GM12873 (cell line): ENCODE measurements at regions not wholly inside any gene's neighbourhood (a gene's known extent, or its start where the extent isn't known, plus 50 kb on each side); places are given as distances from the start of the nearest gene placed in this dataset.

ENCODE experiments used
- TF ChIP-seq, protein P1 (sequence below): IDR thresholded peaks from 2 replicates; pipeline ENCODE4 v1.5.1; 2012; ENCODE audit warnings: low read depth, mild to moderate bottlenecking, moderate library complexity, low read length, control low read depth; ENCODE audit not compliant: insufficient read depth; ENCODE audit errors: missing control alignments

DNA sequence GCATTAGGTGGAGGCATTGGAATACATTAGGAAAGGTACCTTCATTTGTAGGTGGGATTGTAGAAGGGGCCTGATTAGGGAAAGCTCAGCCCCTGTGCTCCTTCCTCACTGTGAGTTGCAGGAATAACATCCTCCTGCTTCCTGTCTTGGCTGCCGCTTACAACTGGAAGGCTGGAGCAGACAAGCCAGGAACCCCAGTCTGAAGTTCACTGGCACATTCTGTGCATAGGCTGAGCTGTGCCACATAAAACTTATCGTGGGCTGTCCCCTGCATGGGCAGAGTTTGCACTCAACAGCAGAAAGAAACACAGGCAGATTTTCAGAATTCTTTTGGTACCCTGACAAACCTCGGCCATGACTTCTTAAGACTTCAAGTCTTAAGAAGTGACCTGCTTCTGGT is 200.1 kb downstream of the SALL1 start:
- TF ChIP-seq, protein P1, sequence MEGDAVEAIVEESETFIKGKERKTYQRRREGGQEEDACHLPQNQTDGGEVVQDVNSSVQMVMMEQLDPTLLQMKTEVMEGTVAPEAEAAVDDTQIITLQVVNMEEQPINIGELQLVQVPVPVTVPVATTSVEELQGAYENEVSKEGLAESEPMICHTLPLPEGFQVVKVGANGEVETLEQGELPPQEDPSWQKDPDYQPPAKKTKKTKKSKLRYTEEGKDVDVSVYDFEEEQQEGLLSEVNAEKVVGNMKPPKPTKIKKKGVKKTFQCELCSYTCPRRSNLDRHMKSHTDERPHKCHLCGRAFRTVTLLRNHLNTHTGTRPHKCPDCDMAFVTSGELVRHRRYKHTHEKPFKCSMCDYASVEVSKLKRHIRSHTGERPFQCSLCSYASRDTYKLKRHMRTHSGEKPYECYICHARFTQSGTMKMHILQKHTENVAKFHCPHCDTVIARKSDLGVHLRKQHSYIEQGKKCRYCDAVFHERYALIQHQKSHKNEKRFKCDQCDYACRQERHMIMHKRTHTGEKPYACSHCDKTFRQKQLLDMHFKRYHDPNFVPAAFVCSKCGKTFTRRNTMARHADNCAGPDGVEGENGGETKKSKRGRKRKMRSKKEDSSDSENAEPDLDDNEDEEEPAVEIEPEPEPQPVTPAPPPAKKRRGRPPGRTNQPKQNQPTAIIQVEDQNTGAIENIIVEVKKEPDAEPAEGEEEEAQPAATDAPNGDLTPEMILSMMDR = no peak

DNA sequence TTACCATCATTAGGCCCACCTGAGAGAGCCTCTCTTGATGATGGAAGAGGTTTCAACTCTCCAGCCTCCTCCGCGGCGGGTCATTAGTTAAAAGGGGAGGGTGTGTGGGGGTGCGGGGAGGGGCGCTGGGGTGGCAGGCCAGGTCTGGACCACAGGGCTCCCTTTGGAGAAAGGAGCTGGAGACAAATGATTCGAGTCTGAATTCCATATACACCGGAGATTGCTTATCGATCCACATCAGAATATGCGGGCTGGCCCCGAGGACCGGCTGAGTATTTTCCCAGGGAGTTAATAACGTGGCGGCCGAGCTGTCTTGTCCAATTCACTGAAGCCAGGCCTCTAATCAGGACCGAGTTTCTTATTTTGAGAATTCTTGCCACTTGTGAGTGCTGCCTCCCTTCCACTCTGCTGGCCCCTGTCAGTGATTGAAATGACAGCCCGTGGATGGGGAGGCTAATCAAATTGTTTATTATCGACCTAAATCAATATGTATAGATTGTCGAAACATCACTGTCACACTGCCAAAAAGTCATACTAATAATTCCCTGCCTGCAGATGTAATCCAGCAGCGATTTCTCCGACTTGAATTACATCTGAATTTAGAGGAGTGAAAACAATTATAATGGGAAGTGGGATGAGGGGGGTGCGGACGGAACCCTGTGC is 202.7 kb downstream of the SALL1 start:
- TF ChIP-seq, protein P1 = no peak

DNA sequence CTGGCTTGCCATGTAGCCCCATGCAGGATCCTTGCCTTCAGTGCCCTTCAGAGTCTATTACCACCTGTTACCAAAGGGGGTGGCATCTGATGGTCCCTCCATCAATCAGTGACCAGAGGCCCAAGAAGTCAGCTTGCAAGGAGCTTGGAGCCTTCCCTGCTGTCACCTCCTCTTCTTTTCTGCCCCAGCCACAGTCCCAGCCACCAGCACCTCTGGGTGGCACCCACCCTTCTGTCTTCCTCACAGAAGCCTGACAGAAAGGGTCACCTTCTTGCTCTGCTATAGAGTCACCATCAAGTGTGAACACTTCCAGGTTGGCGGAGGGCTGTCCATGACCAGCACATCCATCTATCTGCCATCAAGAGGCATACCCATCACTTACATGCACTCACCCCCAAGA is 203.2 kb downstream of the SALL1 start:
- TF ChIP-seq, protein P1 = no peak

DNA sequence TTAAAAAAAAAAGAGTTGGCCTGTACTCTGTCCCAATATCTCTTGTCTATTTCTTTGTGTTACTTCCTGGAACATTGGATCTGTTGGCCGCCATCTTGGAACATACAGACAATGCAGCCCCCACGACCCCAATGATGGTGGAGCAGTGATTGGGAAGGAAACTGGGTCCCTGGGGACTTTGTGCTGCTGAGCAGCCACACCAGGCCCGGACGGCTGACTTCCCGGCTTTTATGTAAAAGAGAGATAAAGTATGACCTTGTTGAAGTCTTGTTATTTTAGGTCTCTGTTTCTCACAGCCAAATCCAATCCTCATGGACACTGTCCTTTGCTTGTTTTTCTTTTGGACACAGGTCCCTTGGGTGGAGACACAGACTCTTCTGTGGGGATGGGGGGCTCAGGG is 204.5 kb downstream of the SALL1 start:
- TF ChIP-seq, protein P1 = no peak

DNA sequence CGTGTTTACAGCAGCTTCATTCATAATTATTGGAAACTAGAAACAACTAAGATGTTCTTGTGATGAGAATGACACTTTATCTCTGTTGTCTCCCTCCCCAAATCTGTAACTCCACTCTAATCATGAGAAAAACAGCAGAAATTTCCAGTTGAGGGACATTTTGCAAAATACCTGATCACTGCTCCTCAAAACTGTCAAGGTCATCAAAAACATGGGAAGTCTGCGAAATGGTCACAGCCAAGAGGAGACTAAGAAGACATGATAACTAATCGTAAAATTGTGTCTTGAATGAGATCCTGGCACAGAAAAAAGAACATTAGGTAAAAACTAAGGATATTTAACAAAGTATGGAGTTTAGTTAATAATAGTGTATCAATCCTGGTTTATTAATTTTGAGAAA is 204.2 kb downstream of the CYLD start:
- TF ChIP-seq, protein P1 = no peak

DNA sequence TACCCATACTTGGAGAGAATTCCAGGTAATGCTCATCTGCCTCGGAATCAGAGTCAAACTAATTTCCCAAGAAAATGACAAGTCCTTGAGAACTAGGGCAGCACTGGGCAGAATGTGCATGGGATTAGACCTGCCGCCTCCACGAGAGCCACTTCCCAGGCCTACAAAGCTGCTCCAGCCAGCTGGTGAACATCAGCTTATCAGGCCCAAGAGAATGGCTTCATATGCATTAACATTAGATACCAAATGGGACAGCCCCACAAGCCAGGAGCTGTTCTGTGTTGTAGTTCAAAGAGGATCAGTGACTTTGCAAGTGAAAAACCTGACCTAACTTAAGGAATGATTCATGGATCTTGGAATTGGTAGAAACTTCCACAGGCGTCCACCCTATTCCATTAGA is 203.3 kb downstream of the CYLD start:
- TF ChIP-seq, protein P1 = no peak

DNA sequence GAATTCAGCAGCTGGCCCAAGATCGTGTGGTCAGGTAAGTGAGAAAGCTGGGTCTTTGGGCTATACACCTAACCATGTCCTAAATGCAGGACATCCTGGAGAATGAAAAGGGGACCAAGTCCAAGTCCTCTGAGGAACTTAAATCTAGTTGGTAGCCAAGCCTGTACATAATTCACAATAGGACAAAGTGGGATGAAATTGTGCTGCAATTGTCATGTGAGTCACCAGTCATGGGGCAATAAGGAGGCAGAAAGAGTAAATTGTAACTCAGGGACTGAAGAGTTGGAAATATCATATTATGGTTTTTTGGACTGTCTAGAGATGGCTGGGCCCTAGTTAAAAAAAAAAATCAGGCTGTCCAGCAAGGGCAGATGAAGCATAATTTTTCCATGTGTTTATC is 202.6 kb downstream of the CYLD start:
- TF ChIP-seq, protein P1 = no peak
